NCI-H460 (cell line): ENCODE measurements at regions not wholly inside any gene's neighbourhood (a gene's known extent, or its start where the extent isn't known, plus 50 kb on each side); places are given as distances from the start of the nearest gene placed in this dataset.

Experiments
- DNase-seq: peaks from one replicate; pipeline ENCODE4 v3.0.0-alpha.2; 2016; ENCODE audit warnings: low read depth; ENCODE audit errors: extremely low read depth

DNA sequence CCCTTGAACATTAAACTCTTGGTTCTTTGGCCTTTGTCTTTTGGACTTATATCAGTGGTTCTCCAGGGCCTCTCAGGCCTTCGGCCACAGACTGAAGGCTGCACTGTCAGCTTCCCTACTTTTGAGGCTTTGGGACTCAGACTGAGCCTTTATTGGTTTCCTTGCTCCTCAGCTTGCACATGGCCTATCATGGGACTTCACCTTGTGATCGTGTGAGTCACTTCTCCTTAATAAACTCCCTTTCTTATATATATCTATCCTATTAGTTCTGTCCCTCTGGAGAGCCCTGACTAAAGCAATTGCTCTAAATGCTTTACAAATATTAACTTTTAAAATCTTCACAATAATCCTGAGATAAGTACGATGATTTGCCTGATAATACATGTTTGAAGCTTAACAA, 353.6 kb upstream of the TRIB2 start:
- DNase-seq, result no peak

DNA sequence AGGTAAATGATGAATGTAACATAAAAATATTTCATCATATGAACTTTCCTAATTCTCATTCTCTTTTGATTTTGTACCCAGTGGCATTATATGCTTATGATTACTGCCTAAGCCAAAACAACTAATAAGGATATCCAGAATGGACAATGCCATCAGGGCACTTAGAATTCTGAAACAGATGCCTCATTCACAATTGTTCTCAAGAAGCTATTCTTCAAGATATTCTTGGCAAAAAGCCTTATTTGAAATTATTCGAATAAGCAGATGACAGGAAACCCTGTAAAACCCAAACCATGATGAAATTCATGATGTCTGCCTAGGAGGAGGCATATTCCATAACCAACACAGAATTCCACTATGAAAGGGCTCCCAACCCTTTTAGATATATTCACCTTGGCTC, 353.2 kb upstream of the TRIB2 start:
- no peak for DNase-seq

GRCh38 chr2:12369566-12369965, 347.2 kb upstream of the TRIB2 start:
- DNase-seq, result no peak

DNA sequence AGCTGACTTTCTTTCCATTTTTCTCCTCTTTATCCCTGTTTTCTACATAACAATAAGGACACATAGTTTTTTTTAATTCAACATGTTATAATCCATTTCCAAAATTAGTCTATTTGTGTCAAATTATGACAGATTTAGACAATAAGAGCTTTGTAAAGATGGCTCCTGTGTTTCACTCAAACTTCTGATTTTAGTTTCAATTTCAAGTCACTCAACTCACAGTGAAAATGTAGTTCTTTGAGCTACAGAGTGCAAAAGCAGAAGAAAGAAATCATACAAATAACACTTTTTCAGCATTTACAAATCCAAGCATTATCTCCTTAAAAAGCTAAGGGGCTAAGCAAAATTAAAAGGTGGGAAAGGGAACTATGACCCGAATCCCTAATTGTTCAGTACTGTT, 340.7 kb upstream of the TRIB2 start:
- DNase-seq, result no peak

DNA sequence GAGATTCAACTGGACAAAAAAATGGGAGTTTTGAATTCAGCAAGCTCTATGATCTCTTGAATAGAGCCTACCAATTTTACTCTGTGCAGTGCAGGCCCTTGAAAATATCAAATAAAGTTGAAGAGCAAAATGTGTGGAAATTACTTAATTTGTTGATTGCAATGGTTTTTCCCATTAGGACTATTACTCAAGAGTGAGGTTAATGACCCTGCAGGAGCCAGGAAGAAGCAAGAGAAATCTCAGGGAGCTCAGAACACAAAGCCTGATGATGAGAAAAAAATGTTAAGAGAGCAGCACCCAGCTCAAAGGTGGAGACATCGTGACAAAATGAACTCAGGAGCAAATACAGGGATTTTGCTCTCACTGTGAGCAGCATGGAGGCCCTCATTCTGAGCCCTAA, 337.6 kb upstream of the TRIB2 start:
- DNase-seq, result no peak

DNA sequence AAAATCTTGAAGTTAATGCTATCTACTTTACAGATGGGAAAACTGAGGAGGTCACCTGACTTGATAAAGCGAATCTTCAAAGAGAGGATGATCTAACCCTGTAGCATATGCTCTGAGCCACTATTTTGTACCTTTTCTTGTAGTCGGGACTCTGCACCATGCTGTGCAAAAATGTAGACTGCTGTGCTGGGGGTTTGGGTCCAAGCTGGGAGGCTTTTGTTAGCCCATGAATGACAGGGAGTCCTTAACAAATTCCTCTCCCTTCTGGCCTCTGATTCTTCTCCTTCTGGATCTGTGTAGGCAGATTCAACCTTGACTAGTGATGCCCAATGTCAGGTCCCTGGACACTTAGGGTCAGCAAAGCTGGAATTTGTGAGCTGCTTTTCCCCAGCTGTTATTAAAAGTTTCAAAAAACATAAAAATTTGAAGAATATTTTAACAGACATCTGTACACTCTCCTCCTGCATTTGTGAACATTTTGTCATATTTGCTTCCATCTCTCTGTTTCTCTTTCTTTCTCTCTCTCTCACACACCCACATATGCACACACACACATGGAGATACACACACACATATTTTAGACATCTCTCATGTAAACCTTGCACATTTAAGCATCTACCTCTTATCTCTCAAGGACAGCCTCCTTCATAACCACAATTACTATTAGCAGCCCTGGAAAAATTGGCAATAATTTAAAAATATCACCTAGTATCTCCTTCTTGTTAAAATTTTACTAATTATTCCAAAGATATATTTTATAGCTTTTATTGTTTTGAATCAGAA, 335.0 kb upstream of the TRIB2 start:
- DNase-seq, result no peak

- no peak for DNase-seq
Measured at GRCh38 chr2:12382366-12382765, 334.4 kb upstream of the TRIB2 start.

DNA sequence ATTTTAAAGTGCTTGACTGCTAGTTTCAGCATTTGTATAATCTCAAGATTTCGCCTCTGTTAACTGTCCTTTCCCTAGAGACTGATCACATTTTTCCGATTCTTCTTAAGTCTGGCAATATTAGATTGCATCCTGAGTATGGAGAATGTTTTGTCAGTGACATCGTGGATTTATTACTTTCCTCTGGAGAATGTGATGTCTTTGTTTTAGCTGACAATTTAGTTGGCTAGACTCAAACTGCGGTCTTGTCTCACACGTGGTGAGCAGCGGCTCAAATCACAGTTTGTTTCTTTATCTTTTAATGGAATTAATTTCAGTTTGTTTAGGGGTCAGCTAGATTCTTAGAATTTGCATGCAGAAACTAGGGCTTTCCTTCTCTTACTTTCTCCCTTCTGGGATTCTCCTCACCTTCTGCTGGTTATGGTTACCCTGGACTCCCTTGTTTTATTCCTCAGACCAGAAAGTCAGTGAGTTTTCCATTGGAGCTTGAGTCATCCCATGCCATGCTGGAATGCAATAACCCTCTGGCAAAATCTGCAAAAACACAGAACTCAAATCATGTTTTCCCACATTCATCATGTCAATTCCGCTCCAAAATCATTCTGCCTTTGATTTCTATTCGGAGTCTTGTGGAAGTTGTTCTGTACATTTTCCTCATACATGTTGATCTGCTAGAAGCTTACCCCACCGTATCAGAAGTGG, 327.2 kb upstream of the TRIB2 start:
- DNase-seq, result no peak

- no peak for DNase-seq
Measured at GRCh38 chr2:12391116-12391515, 325.6 kb upstream of the TRIB2 start.

- DNase-seq, result no peak
Measured at GRCh38 chr2:12396699-12397098, 320.0 kb upstream of the TRIB2 start.

- no peak for DNase-seq
Measured at GRCh38 chr2:12397854-12398253, 318.9 kb upstream of the TRIB2 start.

- no peak for DNase-seq
Measured at GRCh38 chr2:12399240-12399639, 317.5 kb upstream of the TRIB2 start.

DNA sequence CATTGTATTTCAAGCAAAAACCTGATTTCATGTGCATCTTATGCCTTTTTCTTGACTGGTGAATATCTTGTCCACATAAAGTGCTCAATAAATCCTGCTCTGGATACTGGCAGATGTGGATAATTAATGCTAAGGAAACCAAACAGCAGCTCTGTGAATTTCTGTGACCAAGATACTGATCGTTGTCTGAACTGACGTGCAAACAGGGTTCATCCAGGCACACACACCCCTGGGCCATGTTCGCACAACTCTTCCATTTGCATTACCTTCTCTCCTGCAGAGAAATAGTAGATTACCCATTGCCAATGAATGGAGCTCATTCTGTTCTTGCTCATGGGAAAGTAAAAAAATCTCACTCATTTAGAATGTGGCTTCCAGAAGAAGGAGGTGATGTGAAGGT, 316.2 kb upstream of the TRIB2 start:
- DNase-seq, result no peak

DNA sequence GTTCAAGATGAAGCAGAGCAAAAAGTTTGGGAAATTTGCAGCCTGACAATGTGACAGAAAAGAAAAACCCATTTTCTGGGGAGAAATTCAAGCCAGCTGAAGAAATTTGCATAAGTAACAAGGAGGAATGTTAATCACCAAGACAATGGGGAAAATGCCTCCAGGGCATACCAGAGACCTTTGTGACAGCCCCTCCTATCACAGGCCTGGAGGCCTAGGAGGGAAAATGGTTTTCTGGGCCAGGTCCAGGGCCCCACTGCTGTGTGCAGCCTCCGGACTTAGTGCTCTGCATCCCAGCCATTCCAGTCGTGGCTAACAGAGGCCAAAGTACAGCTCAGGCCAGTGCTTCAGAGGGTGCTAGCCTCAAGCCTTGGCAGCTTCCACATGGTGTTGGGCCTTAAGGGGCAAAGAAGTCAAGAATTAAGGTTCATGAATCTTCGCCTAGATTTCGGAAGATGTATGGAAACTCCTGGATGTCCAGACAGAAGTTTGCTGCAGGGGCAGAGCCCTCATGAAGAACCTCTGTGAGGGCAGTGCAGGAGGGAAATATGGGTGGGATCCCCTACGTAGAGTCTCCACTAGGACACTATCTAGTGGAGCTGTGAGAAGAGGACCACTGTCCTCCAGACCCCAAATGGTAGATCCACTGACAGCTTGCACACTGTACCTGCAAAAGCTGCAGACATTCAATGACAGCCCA, 314.1 kb upstream of the TRIB2 start:
- no peak for DNase-seq

GRCh38 chr2:12404497-12404896, 312.2 kb upstream of the TRIB2 start:
- DNase-seq, result no peak

GRCh38 chr2:12407160-12407559, 309.6 kb upstream of the TRIB2 start:
- DNase-seq, result no peak

DNA sequence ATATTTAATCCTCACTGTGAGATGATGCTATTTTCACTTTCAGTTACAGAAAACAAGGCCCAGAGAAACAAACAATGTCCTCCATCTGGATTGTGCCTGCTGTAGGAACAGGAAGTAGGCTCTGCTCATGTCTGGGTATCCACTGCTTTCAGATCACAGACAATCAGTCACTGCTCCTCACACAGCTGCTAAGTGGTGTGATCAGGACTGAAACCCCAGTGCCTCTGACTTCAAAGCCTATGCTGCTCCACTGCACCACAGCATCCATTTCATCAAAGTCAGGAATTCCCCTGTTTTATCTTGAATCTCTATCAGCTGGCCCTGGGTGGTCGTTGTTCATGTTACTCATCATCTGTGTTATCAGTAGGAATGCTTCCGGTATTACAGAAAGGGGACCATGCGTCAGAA, 303.8 kb upstream of the TRIB2 start:
- DNase-seq, result no peak

GRCh38 chr2:12415536-12415935, 301.2 kb upstream of the TRIB2 start:
- no peak for DNase-seq

- no peak for DNase-seq
Measured at GRCh38 chr2:12416600-12416999, 300.1 kb upstream of the TRIB2 start.

DNA sequence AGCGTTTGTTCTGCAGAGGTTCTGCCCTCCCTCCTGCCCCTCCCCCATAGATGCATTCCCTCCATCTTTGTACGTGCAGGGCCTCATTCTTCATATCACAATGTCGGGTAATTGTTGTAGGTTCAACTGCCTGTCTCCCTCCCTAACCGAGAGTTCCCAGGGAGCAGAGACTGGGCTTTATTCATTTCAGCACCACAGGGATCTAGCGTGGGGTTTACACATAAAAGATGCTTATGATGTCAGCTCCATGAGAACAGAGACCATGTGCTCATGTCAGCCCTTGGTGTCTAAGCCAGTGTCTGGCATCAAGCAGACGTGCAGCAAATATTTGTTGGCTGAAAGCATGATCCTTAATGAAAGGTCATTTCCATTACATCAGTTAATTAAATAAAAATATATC, 298.9 kb upstream of the TRIB2 start:
- DNase-seq, result no peak

DNA sequence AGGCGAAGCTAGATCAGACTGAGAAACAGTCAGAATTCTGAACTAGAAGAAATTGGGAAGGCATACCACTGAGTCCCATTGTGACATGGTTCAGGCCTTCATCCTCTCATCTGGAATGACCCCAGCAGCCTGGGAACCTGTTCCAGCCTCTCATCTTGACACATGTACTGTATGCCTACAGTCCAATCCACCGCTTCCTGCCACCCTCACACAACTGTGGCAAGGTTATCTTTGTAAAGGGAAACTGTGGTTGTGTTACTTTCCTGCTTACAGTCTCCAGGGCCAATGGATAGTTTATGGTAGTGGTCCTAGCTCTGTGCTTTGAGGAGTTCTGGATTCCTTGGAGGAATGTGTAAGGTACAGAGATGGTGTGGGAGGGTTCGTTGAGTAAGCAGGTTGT, 296.9 kb upstream of the TRIB2 start:
- no peak for DNase-seq

DNA sequence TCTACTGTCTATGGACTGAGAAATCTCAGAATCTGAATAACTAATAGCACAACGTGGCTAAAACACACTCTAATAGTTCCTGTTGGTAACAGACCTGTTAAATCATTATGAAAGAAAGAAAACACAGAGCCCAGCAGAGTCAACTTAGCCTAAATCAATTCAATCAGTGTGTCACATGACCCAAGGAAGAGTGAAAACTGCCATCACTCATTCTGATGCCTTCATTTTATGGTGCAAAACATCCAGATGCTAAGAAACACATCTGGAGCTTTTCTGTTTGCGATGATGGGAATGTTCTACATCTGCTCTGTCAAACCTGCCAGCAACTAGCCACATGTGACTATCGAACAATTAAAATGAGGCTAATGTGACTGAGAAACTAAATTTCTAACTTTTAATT, 295.7 kb upstream of the TRIB2 start:
- DNase-seq, result no peak
